GM19395 (cell line): ENCODE measurements at regions not wholly inside any gene's neighbourhood (a gene's known extent, or its start where the extent isn't known, plus 50 kb on each side); places are given as distances from the start of the nearest gene placed in this dataset.
"Not testable (repeated sequence)": the region's sequence is repeated elsewhere in the genome, so short reads cannot be mapped to it uniquely, and the experiment has no call there.

ENCODE experiments used
- ATAC-seq: cut with Tn5 transposase; IDR thresholded peaks from one replicate; pipeline ENCODE4 v1.9.1; 2021; ENCODE audit warnings: mild to moderate bottlenecking, moderate library complexity; ENCODE audit not compliant: unreplicated experiment

- not testable (repeated sequence) for ATAC-seq
Observed at GRCh38 chr16:72729552-72729951, 318.4 kb downstream of the ZFHX3 start.

GRCh38 chr16:72728516-72728915 is 319.4 kb downstream of the ZFHX3 start:
- no peak for ATAC-seq

- no peak for ATAC-seq
Observed at GRCh38 chr16:72727565-72727964, 320.4 kb downstream of the ZFHX3 start.

- ATAC-seq = no peak
Observed at GRCh38 chr16:72725643-72726042, 322.3 kb downstream of the ZFHX3 start.

- no peak for ATAC-seq
Observed at GRCh38 chr16:72723781-72724180, 324.1 kb downstream of the ZFHX3 start.

GRCh38 chr16:72722552-72722951 is 325.4 kb downstream of the ZFHX3 start:
- ATAC-seq = no peak

- ATAC-seq = no peak
Observed at GRCh38 chr16:72721981-72722380, 325.9 kb downstream of the ZFHX3 start.

- no peak for ATAC-seq
Observed at GRCh38 chr16:72715267-72715666, 332.7 kb downstream of the ZFHX3 start.

- no peak for ATAC-seq
Observed at GRCh38 chr16:72711823-72712222, 336.1 kb downstream of the ZFHX3 start.

GRCh38 chr16:72705801-72706200 is 342.1 kb downstream of the ZFHX3 start:
- ATAC-seq = no peak

GRCh38 chr16:72704746-72705372 is 343.1 kb downstream of the ZFHX3 start:
- ATAC-seq = no peak

GRCh38 chr16:72689851-72690250 is 358.1 kb downstream of the ZFHX3 start:
- no peak for ATAC-seq

- ATAC-seq = no peak
Observed at GRCh38 chr16:72680732-72681131, 367.2 kb downstream of the ZFHX3 start.

GRCh38 chr16:72679856-72680255 is 368.1 kb downstream of the ZFHX3 start:
- no peak for ATAC-seq

- no peak for ATAC-seq
Observed at GRCh38 chr16:72677662-72678447, 370.1 kb downstream of the ZFHX3 start.

GRCh38 chr16:72673118-72673517 is 374.8 kb downstream of the ZFHX3 start:
- no peak for ATAC-seq

- ATAC-seq = no peak
Observed at GRCh38 chr16:72666267-72666666, 381.7 kb downstream of the ZFHX3 start.

GRCh38 chr16:72665701-72666100 is 382.2 kb downstream of the ZFHX3 start:
- no peak for ATAC-seq

- ATAC-seq = peak; percentile 99
Observed at GRCh38 chr16:72664509-72665408, 383.2 kb downstream of the ZFHX3 start.

GRCh38 chr16:72664056-72664508 is 383.8 kb downstream of the ZFHX3 start:
- ATAC-seq = no peak
